NCI-H1694 treated with DMSO at 0.1 percent for 48 hours (cell line): ENCODE measurements at regions not wholly inside any gene's neighbourhood (a gene's known extent, or its start where the extent isn't known, plus 50 kb on each side); places are given as distances from the start of the nearest gene placed in this dataset.

Source experiments
- DNase-seq: peaks from one replicate; lab custom pipeline; 2025; lab: John Stamatoyannopoulos, UW

GRCh38 chr2:14263053-14263452, 369.5 kb upstream of the LRATD1 start:
- DNase-seq, result no peak

- DNase-seq, result no peak
Observed at GRCh38 chr2:14270036-14270582, 362.4 kb upstream of the LRATD1 start.

GRCh38 chr2:14272396-14273075, 360.0 kb upstream of the LRATD1 start:
- no peak for DNase-seq

- DNase-seq, result no peak
Observed at GRCh38 chr2:14273650-14274049, 358.9 kb upstream of the LRATD1 start.

GRCh38 chr2:14284244-14284643, 348.3 kb upstream of the LRATD1 start:
- DNase-seq, result no peak

- DNase-seq, result no peak
Observed at GRCh38 chr2:14285812-14286211, 346.7 kb upstream of the LRATD1 start.

- no peak for DNase-seq
Observed at GRCh38 chr2:14288016-14288415, 344.5 kb upstream of the LRATD1 start.

- DNase-seq, result no peak
Observed at GRCh38 chr2:14292964-14293363, 339.6 kb upstream of the LRATD1 start.

- DNase-seq, result no peak
Observed at GRCh38 chr2:14297340-14297739, 335.2 kb upstream of the LRATD1 start.

GRCh38 chr2:14297906-14298305, 334.6 kb upstream of the LRATD1 start:
- DNase-seq, result no peak

GRCh38 chr2:14301331-14301730, 331.2 kb upstream of the LRATD1 start:
- DNase-seq, result no peak

GRCh38 chr2:14303366-14304115, 329.0 kb upstream of the LRATD1 start:
- DNase-seq, result no peak

GRCh38 chr2:14304326-14304725, 328.2 kb upstream of the LRATD1 start:
- DNase-seq, result no peak

- DNase-seq, result no peak
Observed at GRCh38 chr2:14306268-14306861, 326.2 kb upstream of the LRATD1 start.

GRCh38 chr2:14313341-14313740, 319.2 kb upstream of the LRATD1 start:
- DNase-seq, result no peak

GRCh38 chr2:14316594-14316993, 315.9 kb upstream of the LRATD1 start:
- no peak for DNase-seq

GRCh38 chr2:14321357-14321756, 311.2 kb upstream of the LRATD1 start:
- DNase-seq, result no peak

GRCh38 chr2:14322306-14322705, 310.2 kb upstream of the LRATD1 start:
- no peak for DNase-seq

GRCh38 chr2:14324308-14324707, 308.2 kb upstream of the LRATD1 start:
- no peak for DNase-seq

- no peak for DNase-seq
Observed at GRCh38 chr2:14330884-14331283, 301.6 kb upstream of the LRATD1 start.

GRCh38 chr2:14336759-14337382, 295.6 kb upstream of the LRATD1 start:
- DNase-seq, result no peak

- DNase-seq, result no peak
Observed at GRCh38 chr2:14340703-14341102, 291.8 kb upstream of the LRATD1 start.

GRCh38 chr2:14342313-14342712, 290.2 kb upstream of the LRATD1 start:
- DNase-seq, result no peak
